ENCODE measurements at regions not wholly inside any gene's neighbourhood (a gene's known extent, or its start where the extent isn't known, plus 50 kb on each side); places are given as distances from the start of the nearest gene placed in this dataset.

GRCh38 chr1:57632401-57632800 lies 208.5 kb upstream of the DAB1 start:
- 45 to 65% methylated on average over 3 of the region's 3 CpGs for WGBS, 2 donors (ENCODE audit: low coverage in 1 of 2)
- H3K36me3 ChIP-seq, result no peaks in the 10 kb centered on the region

GRCh38 chr1:57627612-57628011 lies 203.8 kb upstream of the DAB1 start:
- H3K9me3 ChIP-seq, result no peaks in the 10 kb centered on the region
- H3K4me3 ChIP-seq, result no peak overlapping the region
- H3K27ac ChIP-seq, result no peak overlapping the region
- no peak for ATAC-seq
- TF ChIP-seq POLR2AphosphoS5 (IDR thresholded peaks at IDR 0.05), result no peak
- no peak for TF ChIP-seq POLR2A (IDR thresholded peaks at IDR 0.05)
- no peak for TF ChIP-seq EP300 (IDR thresholded peaks at IDR 0.05)
- TF ChIP-seq, protein P1, sequence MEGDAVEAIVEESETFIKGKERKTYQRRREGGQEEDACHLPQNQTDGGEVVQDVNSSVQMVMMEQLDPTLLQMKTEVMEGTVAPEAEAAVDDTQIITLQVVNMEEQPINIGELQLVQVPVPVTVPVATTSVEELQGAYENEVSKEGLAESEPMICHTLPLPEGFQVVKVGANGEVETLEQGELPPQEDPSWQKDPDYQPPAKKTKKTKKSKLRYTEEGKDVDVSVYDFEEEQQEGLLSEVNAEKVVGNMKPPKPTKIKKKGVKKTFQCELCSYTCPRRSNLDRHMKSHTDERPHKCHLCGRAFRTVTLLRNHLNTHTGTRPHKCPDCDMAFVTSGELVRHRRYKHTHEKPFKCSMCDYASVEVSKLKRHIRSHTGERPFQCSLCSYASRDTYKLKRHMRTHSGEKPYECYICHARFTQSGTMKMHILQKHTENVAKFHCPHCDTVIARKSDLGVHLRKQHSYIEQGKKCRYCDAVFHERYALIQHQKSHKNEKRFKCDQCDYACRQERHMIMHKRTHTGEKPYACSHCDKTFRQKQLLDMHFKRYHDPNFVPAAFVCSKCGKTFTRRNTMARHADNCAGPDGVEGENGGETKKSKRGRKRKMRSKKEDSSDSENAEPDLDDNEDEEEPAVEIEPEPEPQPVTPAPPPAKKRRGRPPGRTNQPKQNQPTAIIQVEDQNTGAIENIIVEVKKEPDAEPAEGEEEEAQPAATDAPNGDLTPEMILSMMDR (IDR thresholded peaks at IDR 0.05), result no peak
- no peaks in the 10 kb centered on the region for H3K4me1 ChIP-seq
- no peaks in the 10 kb centered on the region for H3K27me3 ChIP-seq
- H3K36me3 ChIP-seq, result no peaks in the 10 kb centered on the region

More at GRCh38 chr1:57632401-57632800, 208.5 kb upstream of the DAB1 start:
- no peak overlapping the region for H3K27ac ChIP-seq
- H3K4me3 ChIP-seq, result no peak overlapping the region
- TF ChIP-seq, protein P1 (IDR thresholded peaks at IDR 0.05), result no peak
- TF ChIP-seq POLR2A (IDR thresholded peaks at IDR 0.05) (no peak), POLR2AphosphoS5 (IDR thresholded peaks at IDR 0.05) (no peak)
- H3K9me3 ChIP-seq, result no peaks in the 10 kb centered on the region
- no peak for ATAC-seq
- H3K27me3 ChIP-seq, result no peaks in the 10 kb centered on the region
- no peaks in the 10 kb centered on the region for H3K4me1 ChIP-seq

DNA sequence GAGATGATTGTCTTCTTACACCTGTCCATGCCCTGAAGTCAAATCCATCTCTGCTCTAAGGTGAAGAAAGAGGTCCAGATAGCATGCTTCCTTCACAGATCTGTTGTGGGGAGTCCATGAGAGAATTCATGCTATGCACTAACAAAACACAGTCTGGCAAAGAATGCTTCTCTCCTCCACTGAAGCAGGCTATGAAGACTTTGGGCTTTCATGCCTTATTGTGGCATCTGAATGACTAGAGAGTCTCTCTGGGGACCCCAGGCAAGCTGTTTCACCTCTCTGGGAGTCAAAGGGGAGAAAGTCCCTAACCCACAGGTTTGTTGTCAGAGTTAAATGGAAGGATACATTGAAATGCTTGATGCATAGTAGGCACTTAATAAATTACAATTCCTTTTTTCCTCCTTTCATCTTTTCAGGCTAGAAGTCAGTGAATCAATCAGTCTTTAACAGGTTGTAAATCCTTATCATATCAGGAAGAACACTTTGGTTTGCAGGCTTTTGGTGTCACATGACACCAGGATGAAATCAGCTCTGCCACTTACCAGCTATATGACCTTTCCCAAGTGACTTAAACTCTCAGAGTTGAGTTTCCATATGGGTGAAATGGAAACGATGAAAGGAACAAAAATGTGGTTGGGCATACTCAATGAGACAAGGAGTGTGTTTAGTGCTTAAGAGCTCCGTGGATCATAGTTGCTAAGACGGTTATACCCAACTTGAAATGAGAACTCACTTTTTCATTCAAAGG lies 200.1 kb upstream of the DAB1 start:
- WGBS, 2 donors (ENCODE audit: low coverage in 1 of 2), result 56% methylated on average over 3 of the region's 3 CpGs; no CpG with 5 or more reads in 1 of the 2 donors
- H3K9me3 ChIP-seq, result no peaks in the 10 kb centered on the region
- H3K27ac ChIP-seq, result no peak overlapping the region
- TF ChIP-seq POLR2AphosphoS5 (IDR thresholded peaks at IDR 0.05), result no peak
- TF ChIP-seq EP300 (IDR thresholded peaks at IDR 0.05), result no peak
- TF ChIP-seq, protein P1 (IDR thresholded peaks at IDR 0.05), result no peak
- TF ChIP-seq POLR2A (IDR thresholded peaks at IDR 0.05), result no peak
- no peaks in the 10 kb centered on the region for H3K4me1 ChIP-seq
- no peaks in the 10 kb centered on the region for H3K36me3 ChIP-seq
- H3K27me3 ChIP-seq, result no peaks in the 10 kb centered on the region
- H3K4me3 ChIP-seq, result no peak overlapping the region
- no peak for ATAC-seq

DNA sequence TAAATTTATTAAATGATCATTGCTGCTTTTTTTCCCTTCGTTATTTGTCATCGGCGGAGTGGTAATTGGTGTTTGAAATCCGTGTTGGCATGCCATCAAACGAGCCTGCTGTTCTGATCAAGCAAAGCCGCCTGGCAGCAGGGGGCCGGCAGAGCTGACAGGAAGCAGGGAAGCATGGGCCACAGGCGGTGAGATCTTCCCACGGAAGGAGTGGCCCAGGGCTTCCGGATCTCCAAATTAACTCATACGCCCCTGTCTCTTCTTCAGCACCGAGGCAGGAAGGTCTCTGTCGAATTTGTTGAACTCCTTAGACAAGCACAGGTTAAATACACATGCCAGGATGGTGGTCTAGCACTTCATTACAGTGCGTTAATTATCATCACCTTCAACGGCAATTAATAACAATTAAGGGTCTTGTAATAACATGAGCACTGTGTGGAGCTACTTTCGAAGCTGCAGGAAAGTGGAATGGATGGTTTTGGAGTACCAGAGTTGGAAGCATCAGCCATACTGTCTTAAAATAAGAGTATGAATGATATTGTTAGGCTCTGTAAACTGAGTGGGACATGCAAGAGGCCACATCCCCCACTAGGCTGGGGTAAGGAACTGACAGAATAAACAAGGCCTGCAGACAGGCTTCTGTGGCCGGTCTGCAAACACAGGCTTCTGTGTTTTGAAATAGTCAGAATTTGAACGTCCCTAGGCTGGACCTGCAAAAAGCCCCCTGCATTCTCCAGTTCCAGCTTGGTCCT lies 199.4 kb upstream of the DAB1 start:
- no peak for TF ChIP-seq POLR2A (IDR thresholded peaks at IDR 0.05)
- TF ChIP-seq EP300 (IDR thresholded peaks at IDR 0.05), result no peak
- TF ChIP-seq POLR2AphosphoS5 (IDR thresholded peaks at IDR 0.05), result no peak
- TF ChIP-seq, protein P1 (IDR thresholded peaks at IDR 0.05), result no peak
- no peak overlapping the region for H3K4me3 ChIP-seq
- no peak overlapping the region for H3K27ac ChIP-seq
- ATAC-seq, result no peak
- no peaks in the 10 kb centered on the region for H3K36me3 ChIP-seq
- no peaks in the 10 kb centered on the region for H3K27me3 ChIP-seq
- 43 to 65% methylated on average over 5 to 8 of the region's 18 CpGs for WGBS, 2 donors (ENCODE audit: low coverage in 1 of 2)
- no peaks in the 10 kb centered on the region for H3K9me3 ChIP-seq
- H3K4me1 ChIP-seq, result no peaks in the 10 kb centered on the region

DNA sequence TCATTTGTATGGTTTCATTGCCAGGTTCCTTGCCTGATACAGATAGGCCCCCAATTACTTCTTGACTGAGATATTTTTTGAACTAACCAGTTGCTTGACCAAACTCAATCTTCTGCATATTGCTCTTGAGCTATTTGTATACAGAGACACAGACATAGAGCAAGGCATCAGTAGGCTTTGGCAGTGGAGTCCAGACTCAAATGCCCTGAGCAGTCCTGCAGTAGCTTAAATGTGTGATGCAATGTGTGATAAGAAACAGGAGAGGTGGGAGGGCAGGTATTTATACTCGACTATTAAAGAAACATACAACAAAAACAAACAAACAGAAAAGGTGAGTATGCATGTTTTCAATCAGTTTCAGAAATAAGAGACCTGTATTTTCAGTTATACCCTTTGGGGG lies 197.9 kb upstream of the DAB1 start:
- no peak overlapping the region for H3K4me3 ChIP-seq
- no peaks in the 10 kb centered on the region for H3K36me3 ChIP-seq
- no peak for ATAC-seq
- WGBS, 2 donors (ENCODE audit: low coverage in 1 of 2), result 33 to 50% methylated on average over 1 of the region's 1 CpG
- no peaks in the 10 kb centered on the region for H3K27me3 ChIP-seq
- H3K9me3 ChIP-seq, result no peaks in the 10 kb centered on the region
- no peak for TF ChIP-seq EP300 (IDR thresholded peaks at IDR 0.05)
- TF ChIP-seq, protein P1 (IDR thresholded peaks at IDR 0.05), result no peak
- no peak for TF ChIP-seq POLR2AphosphoS5 (IDR thresholded peaks at IDR 0.05)
- H3K4me1 ChIP-seq, result no peaks in the 10 kb centered on the region
- no peak overlapping the region for H3K27ac ChIP-seq
